SU-DHL-6 (cell line): ENCODE measurements at regions not wholly inside any gene's neighbourhood (a gene's known extent, or its start where the extent isn't known, plus 50 kb on each side); places are given as distances from the start of the nearest gene placed in this dataset.

Source experiments
- H2AFZ ChIP-seq: fragments of 200-600 bp; sonication (generic); 2 replicates; pipeline ENCODE4 v1.6.1; 2014; ENCODE audit warnings: low read depth, mild to moderate bottlenecking, moderate library complexity, mixed read lengths, antibody characterized with exemption, low read length; ENCODE audit not compliant: severe bottlenecking
- H3F3A ChIP-seq: fragments of 200-600 bp; shearing (Covaris generic); 2 replicates; pipeline ENCODE4 v1.6.0; 2016; ENCODE audit warnings: antibody characterized with exemption, mild to moderate bottlenecking; ENCODE audit not compliant: insufficient read depth
- H3K27ac ChIP-seq: fragments of 200-600 bp; sonication (generic); 2 replicates; pipeline ENCODE4 v1.5.1; 2016; ENCODE audit warnings: low read depth, mild to moderate bottlenecking, low read length, moderate library complexity, mixed read lengths
- H3K27me3 ChIP-seq: fragments of 200-600 bp; sonication (generic), shearing (Covaris generic); 2 replicates; pipeline ENCODE4 v1.6.0; 2014; ENCODE audit warnings: mild to moderate bottlenecking, low read length
- H3K36me3 ChIP-seq: fragments of 200-600 bp; sonication (generic); 2 replicates; pipeline ENCODE4 v1.6.1; 2014; ENCODE audit warnings: mild to moderate bottlenecking, low read length, mixed read lengths
- H3K4me2 ChIP-seq: fragments of 300-600, 200-600 bp; shearing (Covaris generic), sonication (generic); 2 replicates; pipeline ENCODE4 v1.6.0; 2014; ENCODE audit warnings: low read length, low read depth, mild to moderate bottlenecking; ENCODE audit not compliant: poor library complexity, severe bottlenecking
- H3K4me3 ChIP-seq: fragments of 200-600 bp; sonication (generic); 2 replicates; pipeline ENCODE4 v1.5.1; 2014; ENCODE audit warnings: antibody characterized with exemption, low read length, mild to moderate bottlenecking, mixed read lengths; ENCODE audit not compliant: insufficient read depth, poor library complexity, severe bottlenecking
- H3K79me2 ChIP-seq: fragments of 200-600 bp; sonication (generic); 2 replicates; pipeline ENCODE4 v1.6.1; 2014; ENCODE audit warnings: mild to moderate bottlenecking, low read length, moderate library complexity; ENCODE audit not compliant: insufficient read depth
- H3K9ac ChIP-seq: fragments of 200-600 bp; sonication (generic); 2 replicates; pipeline ENCODE4 v1.7.0; 2014; ENCODE audit warnings: mild to moderate bottlenecking, low read length
- H3K9me2 ChIP-seq: fragments of 200-600 bp; sonication (generic); replicated peaks from 2 replicates; pipeline ENCODE4 v1.6.1; 2014; ENCODE audit warnings: low read length; ENCODE audit not compliant: insufficient read depth
- H3K9me3 ChIP-seq: fragments of 200-600 bp; sonication (generic); 2 replicates; pipeline ENCODE4 v1.6.1; 2014; ENCODE audit warnings: low read length, mixed read lengths; ENCODE audit not compliant: insufficient read depth
- H4K20me1 ChIP-seq: fragments of 200-600 bp; sonication (generic); 2 replicates; pipeline ENCODE4 v1.6.1; 2014; ENCODE audit warnings: low read depth, mild to moderate bottlenecking, antibody characterized with exemption, low read length, moderate library complexity, mixed read lengths
- EZH2phosphoT487 ChIP-seq: fragments of 200-600 bp; sonication (generic), shearing (Covaris generic); conservative IDR thresholded peaks from 2 replicates; pipeline ENCODE4 v1.6.1; 2018; ENCODE audit warnings: mild to moderate bottlenecking, antibody characterized with exemption, low read length, moderate library complexity, mixed read lengths
- TF ChIP-seq, protein P1 (sequence below): fragments of 200-600 bp; sonication (generic); IDR thresholded peaks from one replicate; pipeline ENCODE4 v1.5.1; 2017; ENCODE audit warnings: antibody characterized with exemption, mild to moderate bottlenecking, low read length, moderate library complexity; ENCODE audit not compliant: insufficient read depth, poor library complexity, severe bottlenecking

GRCh38 chr7:46168671-46169383 is 247.8 kb upstream of the IGFBP3 start:
- Histone ChIP-seq H4K20me1 (no peaks in the 10 kb centered on the region), H3K36me3 (no peaks in the 10 kb centered on the region), H2AFZ (no peak overlapping the region), H3K79me2 (no peaks in the 10 kb centered on the region), H3K27ac (no peak overlapping the region), H3F3A (no peaks in the 10 kb centered on the region), H3K4me2 (no peak overlapping the region), H3K27me3 (no peaks in the 10 kb centered on the region), H3K9me3 (no peaks in the 10 kb centered on the region), H3K9me2 (no peaks in the 10 kb centered on the region), H3K9ac (no peak overlapping the region), H3K4me3 (no peak overlapping the region)
- TF ChIP-seq, protein P1, sequence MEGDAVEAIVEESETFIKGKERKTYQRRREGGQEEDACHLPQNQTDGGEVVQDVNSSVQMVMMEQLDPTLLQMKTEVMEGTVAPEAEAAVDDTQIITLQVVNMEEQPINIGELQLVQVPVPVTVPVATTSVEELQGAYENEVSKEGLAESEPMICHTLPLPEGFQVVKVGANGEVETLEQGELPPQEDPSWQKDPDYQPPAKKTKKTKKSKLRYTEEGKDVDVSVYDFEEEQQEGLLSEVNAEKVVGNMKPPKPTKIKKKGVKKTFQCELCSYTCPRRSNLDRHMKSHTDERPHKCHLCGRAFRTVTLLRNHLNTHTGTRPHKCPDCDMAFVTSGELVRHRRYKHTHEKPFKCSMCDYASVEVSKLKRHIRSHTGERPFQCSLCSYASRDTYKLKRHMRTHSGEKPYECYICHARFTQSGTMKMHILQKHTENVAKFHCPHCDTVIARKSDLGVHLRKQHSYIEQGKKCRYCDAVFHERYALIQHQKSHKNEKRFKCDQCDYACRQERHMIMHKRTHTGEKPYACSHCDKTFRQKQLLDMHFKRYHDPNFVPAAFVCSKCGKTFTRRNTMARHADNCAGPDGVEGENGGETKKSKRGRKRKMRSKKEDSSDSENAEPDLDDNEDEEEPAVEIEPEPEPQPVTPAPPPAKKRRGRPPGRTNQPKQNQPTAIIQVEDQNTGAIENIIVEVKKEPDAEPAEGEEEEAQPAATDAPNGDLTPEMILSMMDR = no peak
- TF ChIP-seq EZH2phosphoT487 = no peak

GRCh38 chr7:46168231-46168630 is 247.2 kb upstream of the IGFBP3 start:
- Histone ChIP-seq H3F3A (no peaks in the 10 kb centered on the region), H3K9me2 (no peaks in the 10 kb centered on the region), H3K4me3 (no peak overlapping the region), H3K9me3 (no peaks in the 10 kb centered on the region), H3K4me2 (no peak overlapping the region), H3K79me2 (no peaks in the 10 kb centered on the region), H4K20me1 (no peaks in the 10 kb centered on the region), H3K27me3 (no peaks in the 10 kb centered on the region), H2AFZ (no peak overlapping the region), H3K36me3 (no peaks in the 10 kb centered on the region), H3K27ac (no peak overlapping the region), H3K9ac (no peak overlapping the region)
- TF ChIP-seq, protein P1 = no peak
- no peak for TF ChIP-seq EZH2phosphoT487

- Histone ChIP-seq H3K4me2 (no peak overlapping the region), H3K27me3 (no peaks in the 10 kb centered on the region), H3K9ac (no peak overlapping the region), H3K79me2 (no peaks in the 10 kb centered on the region), H3F3A (no peaks in the 10 kb centered on the region), H3K9me2 (no peaks in the 10 kb centered on the region), H3K36me3 (no peaks in the 10 kb centered on the region), H3K9me3 (no peaks in the 10 kb centered on the region), H3K27ac (no peak overlapping the region), H3K4me3 (no peak overlapping the region), H2AFZ (no peak overlapping the region), H4K20me1 (no peaks in the 10 kb centered on the region)
- TF ChIP-seq, protein P1 = no peak
- no peak for TF ChIP-seq EZH2phosphoT487
Measured at GRCh38 chr7:46165276-46165675, 244.2 kb upstream of the IGFBP3 start.
